ENCODE measurements at regions not wholly inside any gene's neighbourhood (a gene's known extent, or its start where the extent isn't known, plus 50 kb on each side); places are given as distances from the start of the nearest gene placed in this dataset.

DNA sequence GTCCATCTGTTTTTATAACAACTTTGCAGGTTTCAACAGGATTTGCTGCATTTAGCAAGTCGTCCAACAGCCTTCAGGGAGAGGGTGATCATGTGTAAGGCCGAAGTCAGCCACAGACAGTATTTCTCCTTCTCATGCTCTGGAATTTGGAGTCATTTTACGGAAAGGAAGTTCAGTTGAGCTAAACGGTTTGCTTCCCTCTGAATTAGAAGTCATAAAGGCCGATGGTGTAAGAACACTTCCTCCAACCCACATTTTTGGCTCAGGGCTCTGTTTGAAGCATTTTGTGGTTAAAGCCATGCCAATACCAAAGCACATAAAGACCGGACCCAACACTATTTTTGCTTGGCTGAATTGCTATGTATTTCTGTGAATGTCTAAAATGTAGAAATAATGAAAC lies 129.5 kb downstream of the TMEM182 start:
- TF ChIP-seq, protein P1, sequence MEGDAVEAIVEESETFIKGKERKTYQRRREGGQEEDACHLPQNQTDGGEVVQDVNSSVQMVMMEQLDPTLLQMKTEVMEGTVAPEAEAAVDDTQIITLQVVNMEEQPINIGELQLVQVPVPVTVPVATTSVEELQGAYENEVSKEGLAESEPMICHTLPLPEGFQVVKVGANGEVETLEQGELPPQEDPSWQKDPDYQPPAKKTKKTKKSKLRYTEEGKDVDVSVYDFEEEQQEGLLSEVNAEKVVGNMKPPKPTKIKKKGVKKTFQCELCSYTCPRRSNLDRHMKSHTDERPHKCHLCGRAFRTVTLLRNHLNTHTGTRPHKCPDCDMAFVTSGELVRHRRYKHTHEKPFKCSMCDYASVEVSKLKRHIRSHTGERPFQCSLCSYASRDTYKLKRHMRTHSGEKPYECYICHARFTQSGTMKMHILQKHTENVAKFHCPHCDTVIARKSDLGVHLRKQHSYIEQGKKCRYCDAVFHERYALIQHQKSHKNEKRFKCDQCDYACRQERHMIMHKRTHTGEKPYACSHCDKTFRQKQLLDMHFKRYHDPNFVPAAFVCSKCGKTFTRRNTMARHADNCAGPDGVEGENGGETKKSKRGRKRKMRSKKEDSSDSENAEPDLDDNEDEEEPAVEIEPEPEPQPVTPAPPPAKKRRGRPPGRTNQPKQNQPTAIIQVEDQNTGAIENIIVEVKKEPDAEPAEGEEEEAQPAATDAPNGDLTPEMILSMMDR (conservative IDR thresholded peaks at IDR 0.05; ENCODE audit: low read depth in 2 of 2) = no peak
- TF ChIP-seq EZH2phosphoT487 (IDR thresholded peaks at IDR 0.05; ENCODE audit: unreplicated experiment) = no peak
- no peak for TF ChIP-seq EZH2 (IDR thresholded peaks at IDR 0.05; ENCODE audit: low read depth, unreplicated experiment)
- no peak for TF ChIP-seq JUNB (IDR thresholded peaks at IDR 0.05; ENCODE audit: unreplicated experiment)
- TF ChIP-seq POLR2AphosphoS5 (IDR thresholded peaks at IDR 0.05; ENCODE audit: low read depth) = no peak
- TF ChIP-seq ZNF331 (CRISPR knock-in tag; IDR thresholded peaks at IDR 0.05; ENCODE audit: low read depth) = no peak
- TF ChIP-seq, protein P2, sequence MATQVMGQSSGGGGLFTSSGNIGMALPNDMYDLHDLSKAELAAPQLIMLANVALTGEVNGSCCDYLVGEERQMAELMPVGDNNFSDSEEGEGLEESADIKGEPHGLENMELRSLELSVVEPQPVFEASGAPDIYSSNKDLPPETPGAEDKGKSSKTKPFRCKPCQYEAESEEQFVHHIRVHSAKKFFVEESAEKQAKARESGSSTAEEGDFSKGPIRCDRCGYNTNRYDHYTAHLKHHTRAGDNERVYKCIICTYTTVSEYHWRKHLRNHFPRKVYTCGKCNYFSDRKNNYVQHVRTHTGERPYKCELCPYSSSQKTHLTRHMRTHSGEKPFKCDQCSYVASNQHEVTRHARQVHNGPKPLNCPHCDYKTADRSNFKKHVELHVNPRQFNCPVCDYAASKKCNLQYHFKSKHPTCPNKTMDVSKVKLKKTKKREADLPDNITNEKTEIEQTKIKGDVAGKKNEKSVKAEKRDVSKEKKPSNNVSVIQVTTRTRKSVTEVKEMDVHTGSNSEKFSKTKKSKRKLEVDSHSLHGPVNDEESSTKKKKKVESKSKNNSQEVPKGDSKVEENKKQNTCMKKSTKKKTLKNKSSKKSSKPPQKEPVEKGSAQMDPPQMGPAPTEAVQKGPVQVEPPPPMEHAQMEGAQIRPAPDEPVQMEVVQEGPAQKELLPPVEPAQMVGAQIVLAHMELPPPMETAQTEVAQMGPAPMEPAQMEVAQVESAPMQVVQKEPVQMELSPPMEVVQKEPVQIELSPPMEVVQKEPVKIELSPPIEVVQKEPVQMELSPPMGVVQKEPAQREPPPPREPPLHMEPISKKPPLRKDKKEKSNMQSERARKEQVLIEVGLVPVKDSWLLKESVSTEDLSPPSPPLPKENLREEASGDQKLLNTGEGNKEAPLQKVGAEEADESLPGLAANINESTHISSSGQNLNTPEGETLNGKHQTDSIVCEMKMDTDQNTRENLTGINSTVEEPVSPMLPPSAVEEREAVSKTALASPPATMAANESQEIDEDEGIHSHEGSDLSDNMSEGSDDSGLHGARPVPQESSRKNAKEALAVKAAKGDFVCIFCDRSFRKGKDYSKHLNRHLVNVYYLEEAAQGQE (IDR thresholded peaks at IDR 0.05; ENCODE audit: unreplicated experiment) = no peak
- TF ChIP-seq, protein P3, sequence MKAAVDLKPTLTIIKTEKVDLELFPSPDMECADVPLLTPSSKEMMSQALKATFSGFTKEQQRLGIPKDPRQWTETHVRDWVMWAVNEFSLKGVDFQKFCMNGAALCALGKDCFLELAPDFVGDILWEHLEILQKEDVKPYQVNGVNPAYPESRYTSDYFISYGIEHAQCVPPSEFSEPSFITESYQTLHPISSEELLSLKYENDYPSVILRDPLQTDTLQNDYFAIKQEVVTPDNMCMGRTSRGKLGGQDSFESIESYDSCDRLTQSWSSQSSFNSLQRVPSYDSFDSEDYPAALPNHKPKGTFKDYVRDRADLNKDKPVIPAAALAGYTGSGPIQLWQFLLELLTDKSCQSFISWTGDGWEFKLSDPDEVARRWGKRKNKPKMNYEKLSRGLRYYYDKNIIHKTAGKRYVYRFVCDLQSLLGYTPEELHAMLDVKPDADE (IDR thresholded peaks at IDR 0.05) = no peak
- TF ChIP-seq STAT1 (IDR thresholded peaks at IDR 0.05; ENCODE audit: unreplicated experiment) = no peak
- TF ChIP-seq CREB1 (CRISPR knock-in tag; IDR thresholded peaks at IDR 0.05; ENCODE audit: low read depth) = no peak
- TF ChIP-seq, protein P4, sequence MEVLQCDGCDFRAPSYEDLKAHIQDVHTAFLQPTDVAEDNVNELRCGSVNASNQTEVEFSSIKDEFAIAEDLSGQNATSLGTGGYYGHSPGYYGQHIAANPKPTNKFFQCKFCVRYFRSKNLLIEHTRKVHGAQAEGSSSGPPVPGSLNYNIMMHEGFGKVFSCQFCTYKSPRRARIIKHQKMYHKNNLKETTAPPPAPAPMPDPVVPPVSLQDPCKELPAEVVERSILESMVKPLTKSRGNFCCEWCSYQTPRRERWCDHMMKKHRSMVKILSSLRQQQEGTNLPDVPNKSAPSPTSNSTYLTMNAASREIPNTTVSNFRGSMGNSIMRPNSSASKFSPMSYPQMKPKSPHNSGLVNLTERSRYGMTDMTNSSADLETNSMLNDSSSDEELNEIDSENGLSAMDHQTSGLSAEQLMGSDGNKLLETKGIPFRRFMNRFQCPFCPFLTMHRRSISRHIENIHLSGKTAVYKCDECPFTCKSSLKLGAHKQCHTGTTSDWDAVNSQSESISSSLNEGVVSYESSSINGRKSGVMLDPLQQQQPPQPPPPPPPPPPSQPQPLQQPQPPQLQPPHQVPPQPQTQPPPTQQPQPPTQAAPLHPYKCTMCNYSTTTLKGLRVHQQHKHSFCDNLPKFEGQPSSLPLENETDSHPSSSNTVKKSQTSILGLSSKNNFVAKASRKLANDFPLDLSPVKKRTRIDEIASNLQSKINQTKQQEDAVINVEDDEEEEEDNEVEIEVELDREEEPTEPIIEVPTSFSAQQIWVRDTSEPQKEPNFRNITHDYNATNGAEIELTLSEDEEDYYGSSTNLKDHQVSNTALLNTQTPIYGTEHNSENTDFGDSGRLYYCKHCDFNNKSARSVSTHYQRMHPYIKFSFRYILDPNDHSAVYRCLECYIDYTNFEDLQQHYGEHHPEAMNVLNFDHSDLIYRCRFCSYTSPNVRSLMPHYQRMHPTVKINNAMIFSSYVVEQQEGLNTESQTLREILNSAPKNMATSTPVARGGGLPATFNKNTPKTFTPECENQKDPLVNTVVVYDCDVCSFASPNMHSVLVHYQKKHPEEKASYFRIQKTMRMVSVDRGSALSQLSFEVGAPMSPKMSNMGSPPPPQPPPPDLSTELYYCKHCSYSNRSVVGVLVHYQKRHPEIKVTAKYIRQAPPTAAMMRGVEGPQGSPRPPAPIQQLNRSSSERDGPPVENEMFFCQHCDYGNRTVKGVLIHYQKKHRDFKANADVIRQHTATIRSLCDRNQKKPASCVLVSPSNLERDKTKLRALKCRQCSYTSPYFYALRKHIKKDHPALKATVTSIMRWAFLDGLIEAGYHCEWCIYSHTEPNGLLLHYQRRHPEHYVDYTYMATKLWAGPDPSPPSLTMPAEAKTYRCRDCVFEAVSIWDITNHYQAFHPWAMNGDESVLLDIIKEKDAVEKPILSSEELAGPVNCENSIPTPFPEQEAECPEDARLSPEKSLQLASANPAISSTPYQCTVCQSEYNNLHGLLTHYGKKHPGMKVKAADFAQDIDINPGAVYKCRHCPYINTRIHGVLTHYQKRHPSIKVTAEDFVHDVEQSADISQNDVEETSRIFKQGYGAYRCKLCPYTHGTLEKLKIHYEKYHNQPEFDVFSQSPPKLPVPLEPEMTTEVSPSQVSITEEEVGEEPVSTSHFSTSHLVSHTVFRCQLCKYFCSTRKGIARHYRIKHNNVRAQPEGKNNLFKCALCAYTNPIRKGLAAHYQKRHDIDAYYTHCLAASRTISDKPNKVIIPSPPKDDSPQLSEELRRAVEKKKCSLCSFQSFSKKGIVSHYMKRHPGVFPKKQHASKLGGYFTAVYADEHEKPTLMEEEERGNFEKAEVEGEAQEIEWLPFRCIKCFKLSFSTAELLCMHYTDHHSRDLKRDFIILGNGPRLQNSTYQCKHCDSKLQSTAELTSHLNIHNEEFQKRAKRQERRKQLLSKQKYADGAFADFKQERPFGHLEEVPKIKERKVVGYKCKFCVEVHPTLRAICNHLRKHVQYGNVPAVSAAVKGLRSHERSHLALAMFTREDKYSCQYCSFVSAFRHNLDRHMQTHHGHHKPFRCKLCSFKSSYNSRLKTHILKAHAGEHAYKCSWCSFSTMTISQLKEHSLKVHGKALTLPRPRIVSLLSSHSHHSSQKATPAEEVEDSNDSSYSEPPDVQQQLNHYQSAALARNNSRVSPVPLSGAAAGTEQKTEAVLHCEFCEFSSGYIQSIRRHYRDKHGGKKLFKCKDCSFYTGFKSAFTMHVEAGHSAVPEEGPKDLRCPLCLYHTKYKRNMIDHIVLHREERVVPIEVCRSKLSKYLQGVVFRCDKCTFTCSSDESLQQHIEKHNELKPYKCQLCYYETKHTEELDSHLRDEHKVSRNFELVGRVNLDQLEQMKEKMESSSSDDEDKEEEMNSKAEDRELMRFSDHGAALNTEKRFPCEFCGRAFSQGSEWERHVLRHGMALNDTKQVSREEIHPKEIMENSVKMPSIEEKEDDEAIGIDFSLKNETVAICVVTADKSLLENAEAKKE (CRISPR knock-in tag; IDR thresholded peaks at IDR 0.05) = no peak

Data from GM23338 (cell line).